Esophagus squamous epithelium (tissue), 4 donors: ENCODE measurements at regions not wholly inside any gene's neighbourhood (a gene's known extent, or its start where the extent isn't known, plus 50 kb on each side); places are given as distances from the start of the nearest gene placed in this dataset.

Source experiments
- CTCF ChIP-seq, 6 experiments: fragments of 450-650 bp in 4 of 6; fragments of 200-600 bp in 2 of 6; sonication (generic) in 2 of 6; IDR thresholded peaks; one replicate each; pipeline ENCODE4 v1.5.1; 2016 to 2019; ENCODE audit warnings: antibody characterized with exemption in 6 of 6, mild to moderate bottlenecking in 4 of 6, moderate library complexity in 4 of 6
- POLR2A ChIP-seq, 4 donors: fragments of 450-650 bp; IDR thresholded peaks; one replicate each; pipeline ENCODE4 v1.6.1; 2017; ENCODE audit warnings: antibody characterized with exemption in 4 of 4, mild to moderate bottlenecking in 4 of 4, moderate library complexity in 3 of 4

DNA sequence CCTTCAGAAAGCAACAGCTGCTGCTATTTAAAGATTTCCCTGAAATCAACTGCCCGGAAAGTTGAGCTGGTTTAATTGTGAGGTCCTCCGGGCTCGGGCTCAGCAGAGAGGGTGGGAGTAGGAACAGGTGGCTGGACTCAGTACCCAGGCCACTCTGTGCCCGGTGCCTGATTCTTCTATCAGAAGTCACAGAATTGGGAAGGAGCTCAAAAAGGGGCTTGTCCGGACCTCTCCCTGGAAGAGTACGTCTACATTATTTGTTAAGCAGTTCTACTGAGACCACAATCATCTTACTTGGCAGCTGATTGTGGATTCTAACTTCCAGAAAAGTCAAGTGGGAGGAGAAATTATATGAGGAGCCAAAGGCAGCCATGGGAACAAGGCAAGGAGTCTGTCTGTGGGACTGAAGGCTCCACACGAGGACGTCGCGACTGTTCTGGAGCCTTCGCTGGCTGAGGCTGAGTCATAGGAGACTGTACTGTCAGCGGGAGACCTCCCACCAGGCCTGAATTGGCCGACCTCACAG, 91.7 kb upstream of the ANKRD10 start:
- TF ChIP-seq CTCF (IDR thresholded peaks at IDR 0.05) (no peak), POLR2A (IDR thresholded peaks at IDR 0.05) (no peak)
